K562 (cell line): ENCODE measurements at regions not wholly inside any gene's neighbourhood (a gene's known extent, or its start where the extent isn't known, plus 50 kb on each side); places are given as distances from the start of the nearest gene placed in this dataset.

ENCODE experiments used
- ATAC-seq: fragments of 200-7000 bp; cut with Tn5 transposase; 3 replicates; pipeline ENCODE4 v1.9.1; 2020; ENCODE audit warnings: moderate library complexity
- BruUV-seq: library from RNA; stranded (reverse); fragments of 400-500 nt; replicated peaks from 2 replicates; lab custom pipeline; 2021; lab: Mats Ljungman, UMichigan
- CTCF ChIA-PET: fragments of 300-600 bp; formaldehyde crosslinking; extraction: SDS; loops from one replicate; lab custom pipeline; 2021; ENCODE audit warnings: low intra/inter-chr PET ratio; lab: Yijun Ruan, JAX
- POLR2A ChIA-PET: fragments of 300-600, 350-650 bp; sonication (Branson Sonifier 250); formaldehyde crosslinking; extraction: SDS; loops from one replicate; lab custom pipeline; 2021; ENCODE audit warnings: antibody characterized with exemption, inconsistent platforms; lab: Yijun Ruan, JAX
- DNase-seq, 4 experiments: peaks; one replicate each; pipeline versions ENCODE4 v3.0.0 to v3.0.0-alpha.2; 2011 to 2018; ENCODE audit warnings: low spot score in 3 of 4, mixed read lengths in 3 of 4; ENCODE audit errors: extremely low read depth in 1 of 4
- FAIRE-seq: peaks from 2 replicates; lab custom pipeline; 2011; peaks lifted over from hg19 to GRCh38; lab: Jason Lieb, UNC
- H2AFZ ChIP-seq: 2 replicates; pipeline ENCODE4 v1.6.0; 2011; ENCODE audit warnings: low read depth, low read length, control low read depth, inconsistent platforms
- H3K27ac ChIP-seq: fragments of 200-600 bp; 3 replicates; pipeline ENCODE4 v1.8.0; 2011; ENCODE audit warnings: low read depth, mild to moderate bottlenecking, control low read depth, inconsistent platforms, low read length, moderate library complexity, mixed read lengths; ENCODE audit errors: extremely low read depth
- H3K27me3 ChIP-seq, 2 experiments: fragments of 300-600 bp in 1 of 2; 2 replicates in 1 of 2; 3 replicates in 1 of 2; pipeline versions ENCODE4 v1.6.0 to v1.8.0; 2011; ENCODE audit warnings: inconsistent platforms in 2 of 2, low read length in 2 of 2, mild to moderate bottlenecking in 1 of 2, mixed read lengths in 1 of 2, moderate library complexity in 1 of 2; ENCODE audit not compliant: control insufficient read depth in 2 of 2, insufficient read depth in 2 of 2
- H3K36me3 ChIP-seq: fragments of 300-600 bp; 3 replicates; pipeline ENCODE4 v1.8.0; 2011; ENCODE audit warnings: mild to moderate bottlenecking, low read length, inconsistent platforms; ENCODE audit not compliant: control insufficient read depth, insufficient read depth
- H3K4me1 ChIP-seq, 2 experiments: fragments of 200-600 bp in 1 of 2; replicated peaks in 1 of 2; 2 replicates in 1 of 2; 3 replicates in 1 of 2; pipeline versions ENCODE4 v1.5.1 to v1.8.0; 2011; ENCODE audit warnings: inconsistent platforms in 2 of 2, low read length in 2 of 2, mild to moderate bottlenecking in 1 of 2, mixed read lengths in 1 of 2, moderate library complexity in 1 of 2; ENCODE audit not compliant: control insufficient read depth in 2 of 2, insufficient read depth in 2 of 2
- H3K4me2 ChIP-seq: 2 replicates; pipeline ENCODE4 v1.6.1; 2011; ENCODE audit warnings: low read length, control low read depth, inconsistent platforms, mixed read lengths; ENCODE audit not compliant: insufficient read depth
- H3K4me3 ChIP-seq: fragments of 200-600 bp; sonication (generic), shearing (Covaris generic); 2 replicates; pipeline ENCODE4 v1.5.1; 2016; ENCODE audit warnings: control low read depth, inconsistent platforms
- H3K79me2 ChIP-seq: fragments of 200-600 bp; 3 replicates; pipeline ENCODE4 v1.8.0; 2011; ENCODE audit warnings: low read length, inconsistent platforms; ENCODE audit not compliant: control insufficient read depth, insufficient read depth
- H3K9ac ChIP-seq, 2 experiments: 2 replicates each; pipeline versions ENCODE4 v1.6.0 to v1.6.1; 2011; ENCODE audit warnings: low read depth in 2 of 2, low read length in 2 of 2, control low read depth in 1 of 2, inconsistent platforms in 1 of 2, mild to moderate bottlenecking in 1 of 2, mixed read lengths in 1 of 2; ENCODE audit not compliant: insufficient read depth in 1 of 2
- H3K9me1 ChIP-seq: one replicate; pipeline ENCODE4 v1.6.0; 2011; ENCODE audit warnings: inconsistent platforms, mild to moderate bottlenecking, low read length, moderate library complexity; ENCODE audit not compliant: control insufficient read depth, insufficient read depth
- H3K9me3 ChIP-seq: replicated peaks from 2 replicates; pipeline ENCODE4 v1.5.1; 2011; ENCODE audit warnings: low read depth, low read length, inconsistent platforms; ENCODE audit not compliant: control insufficient read depth, insufficient read depth
- H4K20me1 ChIP-seq: replicated peaks from 2 replicates; pipeline ENCODE4 v1.6.1; 2011; ENCODE audit warnings: low read length, inconsistent platforms, mixed read lengths; ENCODE audit not compliant: control insufficient read depth, insufficient read depth
- PYGO2 ChIP-seq: fragments of 450-650 bp; IDR thresholded peaks from 2 replicates; pipeline ENCODE4 v1.6.1; 2016; ENCODE audit warnings: mild to moderate bottlenecking, missing genetic modification characterization, moderate library complexity, missing compliant biosample characterization
- TAF9B ChIP-seq: fragments of 450-650 bp; IDR thresholded peaks from 2 replicates; pipeline ENCODE4 v1.6.1; 2018; ENCODE audit warnings: mild to moderate bottlenecking; ENCODE audit not compliant: partially characterized antibody
- ZC3H8 ChIP-seq: fragments of 450-650 bp; IDR thresholded peaks from 2 replicates; pipeline ENCODE4 v1.6.1; 2017
- ZNF263 ChIP-seq: sonication (generic); formaldehyde crosslinking; IDR thresholded peaks from 2 replicates; pipeline ENCODE4 v1.8.0; 2022; ENCODE audit warnings: mild to moderate bottlenecking, missing genetic modification reagents, borderline replicate concordance
- ZNF57 ChIP-seq: fragments of 450-650 bp; formaldehyde crosslinking; IDR thresholded peaks from 2 replicates; pipeline ENCODE4 v1.4.0; 2020; ENCODE audit warnings: mild to moderate bottlenecking, moderate library complexity
- WGBS: fragments of 100-300 bp; shearing (Covaris generic); methylation state at CpG from one replicate; pipeline ENCODE4 v1.1.6; 2016; ENCODE audit warnings: low coverage, mixed read lengths; ENCODE audit not compliant: insufficient coverage; ENCODE audit errors: missing lambda C conversion rate; 5-methylcytosine and 5-hydroxymethylcytosine counted together
- in situ Hi-C: fragments of 300-500 bp; cut with MboI; formaldehyde crosslinking; loops from 4 replicates; pipeline ENCODE4 v1.15.0; 2018; ENCODE audit warnings: inconsistent platforms, mixed read lengths
- intact Hi-C: fragments of 100-400 bp; cut with micrococcal nuclease; formaldehyde crosslinking; loops from 2 replicates; pipeline ENCODE4 v1.14.2; 2022
- TF ChIP-seq, protein P1 (sequence below), 3 experiments: IDR thresholded peaks in 2 of 3; conservative IDR thresholded peaks in 1 of 3; 2 replicates each; pipeline ENCODE4 v1.5.1; 2011 to 2012; ENCODE audit warnings: low read length in 3 of 3, mild to moderate bottlenecking in 3 of 3, control low read depth in 2 of 3, improper control_type of control experiment in 1 of 3, inconsistent platforms in 1 of 3, low read depth in 1 of 3, mixed read lengths in 1 of 3, moderate library complexity in 1 of 3; ENCODE audit not compliant: insufficient read depth in 2 of 3

DNA sequence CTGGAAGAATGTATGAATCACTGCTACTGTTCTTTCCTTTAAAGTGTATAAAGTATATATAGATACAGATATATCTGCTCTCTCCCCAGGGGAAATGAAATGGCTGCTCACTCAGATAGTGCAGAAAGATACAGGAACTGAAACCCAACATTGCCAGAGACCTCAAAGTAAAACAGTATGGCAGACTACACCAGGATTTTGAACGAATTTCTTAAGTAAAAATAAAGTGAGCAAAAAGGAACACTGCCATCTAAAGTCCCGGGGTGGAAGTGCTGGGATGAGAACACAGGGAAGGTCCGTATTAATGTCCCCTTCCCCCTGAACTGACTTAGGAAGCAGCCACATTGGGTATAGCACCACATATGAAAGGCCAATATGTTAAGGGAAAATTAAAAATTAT lies 93.4 kb downstream of the TMA16 start:
- no peak overlapping the region for H2AFZ ChIP-seq
- in situ Hi-C loops (no loop called here), intact Hi-C loops (no loop called here)
- no peaks in the 10 kb centered on the region for H3K36me3 ChIP-seq
- ChIA-PET POLR2A (no interaction called here), CTCF (no interaction called here)
- peak; percentile 44; the same call in 1 of the 3 replicates for ATAC-seq
- peak in 2 of 4 experiments; percentile 6 to 7 for DNase-seq
- no peaks in the 10 kb centered on the region for H3K27me3 ChIP-seq
- no peaks in the 10 kb centered on the region for H3K9me3 ChIP-seq
- no peaks in the 10 kb centered on the region for H3K79me2 ChIP-seq
- TF ChIP-seq, protein P1, sequence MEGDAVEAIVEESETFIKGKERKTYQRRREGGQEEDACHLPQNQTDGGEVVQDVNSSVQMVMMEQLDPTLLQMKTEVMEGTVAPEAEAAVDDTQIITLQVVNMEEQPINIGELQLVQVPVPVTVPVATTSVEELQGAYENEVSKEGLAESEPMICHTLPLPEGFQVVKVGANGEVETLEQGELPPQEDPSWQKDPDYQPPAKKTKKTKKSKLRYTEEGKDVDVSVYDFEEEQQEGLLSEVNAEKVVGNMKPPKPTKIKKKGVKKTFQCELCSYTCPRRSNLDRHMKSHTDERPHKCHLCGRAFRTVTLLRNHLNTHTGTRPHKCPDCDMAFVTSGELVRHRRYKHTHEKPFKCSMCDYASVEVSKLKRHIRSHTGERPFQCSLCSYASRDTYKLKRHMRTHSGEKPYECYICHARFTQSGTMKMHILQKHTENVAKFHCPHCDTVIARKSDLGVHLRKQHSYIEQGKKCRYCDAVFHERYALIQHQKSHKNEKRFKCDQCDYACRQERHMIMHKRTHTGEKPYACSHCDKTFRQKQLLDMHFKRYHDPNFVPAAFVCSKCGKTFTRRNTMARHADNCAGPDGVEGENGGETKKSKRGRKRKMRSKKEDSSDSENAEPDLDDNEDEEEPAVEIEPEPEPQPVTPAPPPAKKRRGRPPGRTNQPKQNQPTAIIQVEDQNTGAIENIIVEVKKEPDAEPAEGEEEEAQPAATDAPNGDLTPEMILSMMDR (IDR thresholded peaks at IDR 0.05 in 2 of 3, conservative IDR thresholded peaks at IDR 0.05 in 1 of 3; ENCODE audit: insufficient read depth in 2 of 3, low read depth in 1 of 3, low read length in 3 of 3): peak in 2 of 3 experiments; percentile 18 to 26; a peak in 1 of 6 replicates
- TF ChIP-seq ZC3H8 (no peak), ZNF263 (CRISPR knock-in tag) (no peak), TAF9B (no peak), ZNF57 (CRISPR knock-in tag) (no peak), PYGO2 (no peak)
- 0% methylated on average over 3 of the region's 3 CpGs for WGBS
- no peak for FAIRE-seq
- no peaks in the 10 kb centered on the region for H3K9me1 ChIP-seq
- H3K9ac ChIP-seq: no peak overlapping the region
- no peaks in the 10 kb centered on the region for H3K4me1 ChIP-seq
- H3K27ac ChIP-seq: no peak overlapping the region
- H3K4me3 ChIP-seq: no peak overlapping the region
- H4K20me1 ChIP-seq: no peaks in the 10 kb centered on the region
- no peak overlapping the region for H3K4me2 ChIP-seq
- no TSS peak for BruUV-seq
